Natural killer cell (primary cell): ENCODE measurements at regions not wholly inside any gene's neighbourhood (a gene's known extent, or its start where the extent isn't known, plus 50 kb on each side); places are given as distances from the start of the nearest gene placed in this dataset.
A peak's percentile ranks its signal among the peaks of the same experiment; 100 is the strongest.

Source experiments
- ATAC-seq, 3 donors: fragments of 150-1000 bp in 2 of 3; fragments of 200-7000 bp in 1 of 3; cut with Tn5 transposase; 1 replicate in 1 of 3; 2 replicates in 2 of 3; pipeline ENCODE4 v1.10.0; 2021; ENCODE audit warnings: mild to moderate bottlenecking in 2 of 3, moderate library complexity in 2 of 3
- DNase-seq, 2 donors: peaks; one replicate each; pipeline versions ENCODE4 v3.0.0 to v3.0.0-alpha.2; 2013 to 2021; ENCODE audit warnings: mixed read lengths in 1 of 2
- H3K27ac ChIP-seq: one replicate; pipeline ENCODE4 v1.5.1; 2013; ENCODE audit warnings: mild to moderate bottlenecking, low read length
- H3K27me3 ChIP-seq: one replicate; pipeline ENCODE4 v1.6.1; 2013; ENCODE audit warnings: low read length; ENCODE audit not compliant: control insufficient read depth, insufficient read depth
- H3K36me3 ChIP-seq: one replicate; pipeline ENCODE4 v1.6.1; 2013; ENCODE audit warnings: low read length; ENCODE audit not compliant: control insufficient read depth, insufficient read depth
- H3K4me1 ChIP-seq: one replicate; pipeline ENCODE4 v1.6.1; 2013; ENCODE audit warnings: low read length; ENCODE audit not compliant: control insufficient read depth, insufficient read depth
- H3K4me3 ChIP-seq: one replicate; pipeline ENCODE4 v1.5.1; 2013; ENCODE audit warnings: low read length
- H3K9me3 ChIP-seq: one replicate; pipeline ENCODE4 v1.6.1; 2013; ENCODE audit warnings: low read length; ENCODE audit not compliant: control insufficient read depth, insufficient read depth
- H3K27ac Mint-ChIP-seq, 2 donors: one replicate each; pipeline ENCODE4 v1.8.0; 2022; ENCODE audit warnings: mild to moderate bottlenecking in 2 of 2, mixed read lengths in 2 of 2, moderate library complexity in 1 of 2
- H3K27me3 Mint-ChIP-seq, 2 donors: one replicate each; pipeline ENCODE4 v1.8.0; 2022; ENCODE audit warnings: low read depth in 2 of 2, mixed read lengths in 2 of 2
- H3K36me3 Mint-ChIP-seq: one replicate; pipeline ENCODE4 v1.8.0; 2022; ENCODE audit warnings: mixed read lengths
- H3K4me1 Mint-ChIP-seq, 2 donors: one replicate each; pipeline ENCODE4 v1.8.0; 2022; ENCODE audit warnings: mixed read lengths in 2 of 2
- H3K4me3 Mint-ChIP-seq: one replicate; pipeline ENCODE4 v1.8.0; 2022; ENCODE audit warnings: mild to moderate bottlenecking, moderate library complexity, mixed read lengths
- H3K9me3 Mint-ChIP-seq, 2 donors: one replicate each; pipeline ENCODE4 v1.8.0; 2022; ENCODE audit warnings: mixed read lengths in 2 of 2
- WGBS: methylation state at CpG from one replicate; pipeline ENCODE4 v1.1.7; 2013; ENCODE audit warnings: missing lambda C conversion rate; ENCODE audit not compliant: insufficient coverage; 5-methylcytosine and 5-hydroxymethylcytosine counted together
- intact Hi-C: fragments of 100-400 bp; cut with micrococcal nuclease; formaldehyde crosslinking; loops from one replicate; pipeline ENCODE4 v1.14.2; 2022
- TF ChIP-seq, protein P1 (sequence below): fragments of 200-600 bp; IDR thresholded peaks from one replicate; pipeline ENCODE4 v1.8.0; 2022; ENCODE audit warnings: antibody characterized with exemption

DNA sequence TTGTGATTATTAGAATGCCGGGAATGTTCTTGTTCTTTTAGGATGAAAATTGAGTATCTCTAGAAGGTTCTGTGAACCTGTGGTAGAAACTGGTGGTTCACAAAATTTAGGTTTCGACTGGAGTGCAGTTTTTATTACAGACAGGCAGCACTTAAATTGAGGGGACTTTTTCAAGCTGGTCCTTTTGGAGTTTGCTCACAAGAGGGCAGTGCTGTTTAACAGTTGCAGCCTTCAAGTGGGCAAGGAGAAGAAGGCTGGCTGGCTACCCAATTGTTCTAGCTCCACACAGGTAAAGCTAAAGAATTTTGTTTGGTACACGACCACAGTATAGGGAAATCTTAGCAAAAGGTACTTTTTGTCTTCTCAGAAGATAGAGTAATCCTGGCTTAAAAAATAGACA is 233.6 kb downstream of the SNX13 start:
- no peaks in the 10 kb centered on the region for H3K4me1 ChIP-seq
- 13% methylated on average over 3 of the region's 3 CpGs for WGBS

DNA sequence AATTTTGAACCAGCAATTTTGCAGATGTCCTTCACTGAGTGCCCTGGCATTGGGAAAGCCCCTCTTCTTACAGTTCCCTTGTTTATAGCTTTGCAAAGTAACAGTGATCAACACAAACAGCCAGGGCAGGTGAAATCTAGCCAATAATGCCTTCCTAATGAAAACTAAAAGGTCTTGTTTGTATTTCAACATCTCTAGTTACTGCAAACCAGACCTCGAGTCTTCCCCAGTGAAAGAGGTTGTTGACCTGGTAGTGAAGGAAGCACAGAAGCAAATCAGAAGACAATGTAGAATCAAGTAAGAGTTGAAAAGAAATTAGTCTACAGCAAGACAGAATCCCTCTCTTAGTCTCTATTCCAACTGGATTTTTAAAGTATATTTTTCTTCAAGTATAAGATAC is 231.2 kb downstream of the SNX13 start:
- Mint-ChIP-seq H3K4me3 (no peak overlapping the region), H3K27ac (no peak overlapping the region), H3K4me1 (no peaks in the 10 kb centered on the region), H3K27me3 (peaks cover 0 to 5% of the 10 kb centered on the region in 2 donors), H3K9me3 (no peaks in the 10 kb centered on the region), H3K36me3 (no peaks in the 10 kb centered on the region)
- intact Hi-C loops, result no loop called here
- TF ChIP-seq, protein P1, sequence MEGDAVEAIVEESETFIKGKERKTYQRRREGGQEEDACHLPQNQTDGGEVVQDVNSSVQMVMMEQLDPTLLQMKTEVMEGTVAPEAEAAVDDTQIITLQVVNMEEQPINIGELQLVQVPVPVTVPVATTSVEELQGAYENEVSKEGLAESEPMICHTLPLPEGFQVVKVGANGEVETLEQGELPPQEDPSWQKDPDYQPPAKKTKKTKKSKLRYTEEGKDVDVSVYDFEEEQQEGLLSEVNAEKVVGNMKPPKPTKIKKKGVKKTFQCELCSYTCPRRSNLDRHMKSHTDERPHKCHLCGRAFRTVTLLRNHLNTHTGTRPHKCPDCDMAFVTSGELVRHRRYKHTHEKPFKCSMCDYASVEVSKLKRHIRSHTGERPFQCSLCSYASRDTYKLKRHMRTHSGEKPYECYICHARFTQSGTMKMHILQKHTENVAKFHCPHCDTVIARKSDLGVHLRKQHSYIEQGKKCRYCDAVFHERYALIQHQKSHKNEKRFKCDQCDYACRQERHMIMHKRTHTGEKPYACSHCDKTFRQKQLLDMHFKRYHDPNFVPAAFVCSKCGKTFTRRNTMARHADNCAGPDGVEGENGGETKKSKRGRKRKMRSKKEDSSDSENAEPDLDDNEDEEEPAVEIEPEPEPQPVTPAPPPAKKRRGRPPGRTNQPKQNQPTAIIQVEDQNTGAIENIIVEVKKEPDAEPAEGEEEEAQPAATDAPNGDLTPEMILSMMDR, result no peak
- Histone ChIP-seq H3K4me3 (no peak overlapping the region), H3K27ac (no peak overlapping the region), H3K36me3 (no peaks in the 10 kb centered on the region), H3K9me3 (no peaks in the 10 kb centered on the region), H3K4me1 (no peaks in the 10 kb centered on the region), H3K27me3 (no peaks in the 10 kb centered on the region)
- no peak for ATAC-seq
- DNase-seq, result no peak
- WGBS, result 80% methylated on average over 1 of the region's 1 CpG

More for the DNA sequence above, 233.6 kb downstream of the SNX13 start:
- ATAC-seq (peak in 1 of 3 donors; percentile 42), DNase-seq (peak in 1 of 2 donors; percentile 57)
- TF ChIP-seq, protein P1, result no peak
- H3K36me3 Mint-ChIP-seq, result no peaks in the 10 kb centered on the region
- Histone ChIP-seq H3K4me3 (no peak overlapping the region), H3K27ac (no peak overlapping the region), H3K36me3 (no peaks in the 10 kb centered on the region), H3K27me3 (no peaks in the 10 kb centered on the region), H3K9me3 (no peaks in the 10 kb centered on the region)
- no peaks in the 10 kb centered on the region for H3K4me1 Mint-ChIP-seq
- H3K27me3 Mint-ChIP-seq, result peaks cover 3 to 5% of the 10 kb centered on the region in 2 donors
- no peak overlapping the region for H3K27ac Mint-ChIP-seq
- intact Hi-C loops, result no loop called here
- no peak overlapping the region for H3K4me3 Mint-ChIP-seq
- no peaks in the 10 kb centered on the region for H3K9me3 Mint-ChIP-seq

DNA sequence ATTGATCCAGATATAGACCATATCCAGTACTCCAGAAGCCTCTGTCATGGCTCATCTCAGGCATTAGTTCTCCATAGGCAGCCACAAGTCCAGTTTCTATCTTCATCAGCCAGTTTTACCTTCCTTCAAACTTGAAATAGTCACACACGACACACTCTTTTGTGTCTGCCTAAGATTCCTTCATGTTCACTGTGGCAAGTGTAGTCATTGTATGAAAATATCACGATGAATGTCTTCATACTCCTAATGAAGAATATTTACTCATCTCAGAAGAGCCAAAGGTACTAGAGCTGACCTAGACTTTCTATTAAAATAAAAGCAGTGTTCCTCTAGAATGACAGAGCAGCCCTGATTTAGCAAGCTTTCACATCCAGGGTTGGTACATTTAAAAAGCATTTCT is 230.7 kb downstream of the SNX13 start:
- Histone ChIP-seq H3K36me3 (no peaks in the 10 kb centered on the region), H3K9me3 (no peaks in the 10 kb centered on the region), H3K27me3 (no peaks in the 10 kb centered on the region), H3K4me3 (no peak overlapping the region), H3K4me1 (no peaks in the 10 kb centered on the region), H3K27ac (no peak overlapping the region)
- DNase-seq (no peak), ATAC-seq (no peak)
- H3K27ac Mint-ChIP-seq, result no peak overlapping the region
- H3K36me3 Mint-ChIP-seq, result no peaks in the 10 kb centered on the region
- no peak overlapping the region for H3K4me3 Mint-ChIP-seq
- no peaks in the 10 kb centered on the region for H3K9me3 Mint-ChIP-seq
- no peaks in the 10 kb centered on the region for H3K4me1 Mint-ChIP-seq
- WGBS, result 27% methylated on average over 1 of the region's 2 CpGs
- peaks cover 0 to 5% of the 10 kb centered on the region in 2 donors for H3K27me3 Mint-ChIP-seq
- TF ChIP-seq, protein P1, result no peak
- intact Hi-C loops, result no loop called here

DNA sequence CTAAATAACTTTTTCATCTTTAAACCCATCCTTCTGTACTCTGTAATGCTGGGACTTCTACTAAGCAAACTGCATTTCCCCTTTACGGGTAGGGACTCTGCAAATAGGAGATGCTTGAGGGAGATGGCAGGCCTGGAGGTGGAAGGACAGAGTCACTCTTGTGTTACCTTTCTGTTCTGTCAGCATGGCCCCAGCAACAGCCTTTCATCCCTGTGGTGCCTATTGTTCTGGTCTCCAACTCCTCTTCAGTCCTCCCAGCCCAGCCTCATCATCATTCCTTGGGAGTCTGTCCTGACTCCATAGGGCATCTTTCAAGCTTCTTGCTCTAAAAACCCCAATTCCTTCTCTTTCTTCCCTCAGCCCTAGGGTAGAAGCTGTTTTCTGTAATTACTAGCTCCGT is 230.0 kb downstream of the SNX13 start:
- ATAC-seq (no peak), DNase-seq (no peak)
- no peaks in the 10 kb centered on the region for H3K4me1 Mint-ChIP-seq
- Histone ChIP-seq H3K4me1 (no peaks in the 10 kb centered on the region), H3K27ac (no peak overlapping the region), H3K9me3 (no peaks in the 10 kb centered on the region), H3K4me3 (no peak overlapping the region), H3K36me3 (no peaks in the 10 kb centered on the region), H3K27me3 (no peaks in the 10 kb centered on the region)
- no peak overlapping the region for H3K27ac Mint-ChIP-seq
- intact Hi-C loops, result no loop called here
- no peaks in the 10 kb centered on the region for H3K36me3 Mint-ChIP-seq
- WGBS, result 94% methylated on average over 2 of the region's 2 CpGs
- H3K4me3 Mint-ChIP-seq, result no peak overlapping the region
- TF ChIP-seq, protein P1, result no peak
- peaks cover 0 to 7% of the 10 kb centered on the region in 2 donors for H3K27me3 Mint-ChIP-seq
- H3K9me3 Mint-ChIP-seq, result no peaks in the 10 kb centered on the region
